OCI-LY1 (cell line): ENCODE measurements at regions not wholly inside any gene's neighbourhood (a gene's known extent, or its start where the extent isn't known, plus 50 kb on each side); places are given as distances from the start of the nearest gene placed in this dataset.

Experiments
- H2AFZ ChIP-seq: fragments of 200-600 bp; sonication (generic), shearing (Covaris generic); 2 replicates; pipeline ENCODE4 v1.6.0; 2014; ENCODE audit warnings: antibody characterized with exemption, mild to moderate bottlenecking, low read length
- H3F3A ChIP-seq: fragments of 200-600 bp; sonication (generic), shearing (Covaris generic); 2 replicates; pipeline ENCODE4 v1.6.0; 2014; ENCODE audit warnings: mild to moderate bottlenecking, antibody characterized with exemption, low read length, moderate library complexity; ENCODE audit not compliant: insufficient read depth
- H3K27ac ChIP-seq: fragments of 200-600 bp; sonication (generic); 2 replicates; pipeline ENCODE4 v1.5.1; 2014; ENCODE audit warnings: low read length, mixed run types, mild to moderate bottlenecking, low read depth; ENCODE audit not compliant: poor library complexity, severe bottlenecking
- H3K27me3 ChIP-seq: fragments of 200-600 bp; sonication (generic); 2 replicates; pipeline ENCODE4 v1.6.0; 2014; ENCODE audit warnings: antibody characterized with exemption, mild to moderate bottlenecking, low read length, moderate library complexity; ENCODE audit not compliant: insufficient read depth
- H3K36me3 ChIP-seq: fragments of 200-600 bp; sonication (generic); 2 replicates; pipeline ENCODE4 v1.6.1; 2014; ENCODE audit warnings: mild to moderate bottlenecking, antibody characterized with exemption, low read length, moderate library complexity, mixed read lengths; ENCODE audit not compliant: insufficient read depth
- H3K4me1 ChIP-seq: fragments of 200-600 bp; sonication (generic); 2 replicates; pipeline ENCODE4 v1.5.1; 2014; ENCODE audit warnings: mild to moderate bottlenecking, low read length, moderate library complexity; ENCODE audit not compliant: insufficient read depth, severe bottlenecking
- H3K4me2 ChIP-seq: fragments of 200-600 bp; sonication (generic), shearing (Covaris generic); 2 replicates; pipeline ENCODE4 v1.6.1; 2014; ENCODE audit warnings: low read length
- H3K4me3 ChIP-seq: fragments of 200-600 bp; sonication (generic); 2 replicates; pipeline ENCODE4 v1.5.1; 2014; ENCODE audit warnings: low read length, low read depth, mild to moderate bottlenecking, mixed read lengths; ENCODE audit not compliant: poor library complexity, severe bottlenecking
- H3K79me2 ChIP-seq: fragments of 200-600 bp; shearing (Covaris generic); 2 replicates; pipeline ENCODE4 v1.6.1; 2016; ENCODE audit warnings: mixed run types, low read length, mixed read lengths; ENCODE audit not compliant: insufficient read depth
- H3K9ac ChIP-seq: fragments of 200-600 bp; sonication (generic), shearing (Covaris generic); 2 replicates; pipeline ENCODE4 v1.6.1; 2014; ENCODE audit warnings: mild to moderate bottlenecking, low read length, mixed read lengths
- H3K9me2 ChIP-seq: fragments of 200-600 bp; sonication (generic), shearing (Covaris generic); 2 replicates; pipeline ENCODE4 v1.6.1; 2014; ENCODE audit warnings: low read depth, mild to moderate bottlenecking, low read length, mixed read lengths
- H3K9me3 ChIP-seq: fragments of 200-600 bp; shearing (Covaris generic); 2 replicates; pipeline ENCODE4 v1.6.1; 2014; ENCODE audit warnings: low read length, mixed read lengths
- H4K20me1 ChIP-seq: fragments of 200-600 bp; sonication (generic), shearing (Covaris generic); 2 replicates; pipeline ENCODE4 v1.6.0; 2016; ENCODE audit warnings: mild to moderate bottlenecking, low read length; ENCODE audit not compliant: insufficient read depth
- EZH2 ChIP-seq: fragments of 200-600 bp; sonication (generic), shearing (Covaris generic); IDR thresholded peaks from 2 replicates; pipeline ENCODE4 v1.8.0; 2017; ENCODE audit warnings: borderline replicate concordance, mixed run types, mild to moderate bottlenecking, antibody characterized with exemption, low read length, moderate library complexity, mixed read lengths
- TF ChIP-seq, protein P1 (sequence below): fragments of 200-600 bp; sonication (generic), shearing (Covaris generic); IDR thresholded peaks from 2 replicates; pipeline ENCODE4 v1.5.1; 2017; ENCODE audit warnings: mild to moderate bottlenecking, antibody characterized with exemption, low read length, moderate library complexity, mixed read lengths

DNA sequence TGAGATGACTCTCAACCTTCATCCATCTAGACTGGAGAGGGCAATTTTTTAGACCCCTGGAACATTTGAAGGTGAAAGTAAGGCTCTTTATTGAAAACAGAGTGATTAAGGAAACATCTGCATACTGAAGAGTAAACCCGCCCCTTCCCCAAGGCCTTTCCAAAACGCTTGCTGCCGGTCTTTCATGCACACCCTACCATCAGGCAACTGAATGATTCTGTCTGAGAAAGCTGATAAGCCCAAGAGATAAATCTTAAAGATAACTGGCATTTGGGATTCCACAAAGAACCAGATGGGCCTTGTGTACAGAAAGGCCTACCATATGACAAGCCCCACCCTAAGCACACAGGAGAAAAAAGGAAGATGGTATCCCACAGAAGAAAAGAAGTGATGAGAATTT is 54.4 kb upstream of the PIK3R1 start:
- no peaks in the 10 kb centered on the region for H3K36me3 ChIP-seq
- no peak overlapping the region for H3K9ac ChIP-seq
- H3K9me2 ChIP-seq, result no peaks in the 10 kb centered on the region
- no peak overlapping the region for H2AFZ ChIP-seq
- no peak overlapping the region for H3K27ac ChIP-seq
- TF ChIP-seq, protein P1, sequence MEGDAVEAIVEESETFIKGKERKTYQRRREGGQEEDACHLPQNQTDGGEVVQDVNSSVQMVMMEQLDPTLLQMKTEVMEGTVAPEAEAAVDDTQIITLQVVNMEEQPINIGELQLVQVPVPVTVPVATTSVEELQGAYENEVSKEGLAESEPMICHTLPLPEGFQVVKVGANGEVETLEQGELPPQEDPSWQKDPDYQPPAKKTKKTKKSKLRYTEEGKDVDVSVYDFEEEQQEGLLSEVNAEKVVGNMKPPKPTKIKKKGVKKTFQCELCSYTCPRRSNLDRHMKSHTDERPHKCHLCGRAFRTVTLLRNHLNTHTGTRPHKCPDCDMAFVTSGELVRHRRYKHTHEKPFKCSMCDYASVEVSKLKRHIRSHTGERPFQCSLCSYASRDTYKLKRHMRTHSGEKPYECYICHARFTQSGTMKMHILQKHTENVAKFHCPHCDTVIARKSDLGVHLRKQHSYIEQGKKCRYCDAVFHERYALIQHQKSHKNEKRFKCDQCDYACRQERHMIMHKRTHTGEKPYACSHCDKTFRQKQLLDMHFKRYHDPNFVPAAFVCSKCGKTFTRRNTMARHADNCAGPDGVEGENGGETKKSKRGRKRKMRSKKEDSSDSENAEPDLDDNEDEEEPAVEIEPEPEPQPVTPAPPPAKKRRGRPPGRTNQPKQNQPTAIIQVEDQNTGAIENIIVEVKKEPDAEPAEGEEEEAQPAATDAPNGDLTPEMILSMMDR, result no peak
- no peak for TF ChIP-seq EZH2
- no peaks in the 10 kb centered on the region for H4K20me1 ChIP-seq
- no peak overlapping the region for H3K4me3 ChIP-seq
- no peaks in the 10 kb centered on the region for H3K4me1 ChIP-seq
- H3F3A ChIP-seq, result no peaks in the 10 kb centered on the region
- H3K4me2 ChIP-seq, result no peak overlapping the region
- H3K9me3 ChIP-seq, result no peaks in the 10 kb centered on the region
- H3K79me2 ChIP-seq, result no peaks in the 10 kb centered on the region
- no peaks in the 10 kb centered on the region for H3K27me3 ChIP-seq

DNA sequence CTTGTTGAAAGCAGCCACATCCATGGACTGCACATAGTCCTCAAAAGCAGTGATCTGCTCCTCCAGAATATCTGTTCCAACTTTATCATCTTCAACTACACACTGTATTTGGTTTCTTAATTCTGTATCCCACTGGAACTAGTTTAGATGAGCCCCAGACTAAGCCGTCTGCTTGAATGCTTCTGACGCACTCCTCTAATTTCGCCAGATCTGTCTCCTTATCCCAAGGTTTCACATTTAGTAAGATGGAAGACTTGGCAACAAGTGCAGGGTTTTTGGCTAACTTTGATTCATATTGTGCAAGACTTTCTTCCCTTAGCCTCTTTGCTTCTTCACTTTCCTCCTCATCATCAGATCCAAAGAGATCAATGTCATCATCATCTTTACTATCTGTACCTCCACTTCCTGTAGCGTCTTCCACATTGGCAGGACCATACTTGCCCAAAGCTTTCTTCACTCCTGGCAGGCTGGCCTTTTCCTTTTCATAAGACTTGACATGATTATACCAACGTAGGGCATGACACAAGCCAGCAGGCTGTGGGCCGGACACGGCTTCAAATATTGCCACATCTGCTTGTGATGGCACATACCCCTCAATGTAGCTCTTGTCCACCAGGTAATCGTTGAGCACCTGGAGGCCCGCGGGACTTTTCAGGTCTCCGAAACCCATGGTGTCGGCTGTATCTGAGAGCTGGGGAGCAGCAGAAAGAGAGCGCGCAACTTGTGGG is 56.2 kb upstream of the PIK3R1 start:
- no peak overlapping the region for H3K27ac ChIP-seq
- H2AFZ ChIP-seq, result no peak overlapping the region
- TF ChIP-seq, protein P1, result no peak
- no peak for TF ChIP-seq EZH2
- no peaks in the 10 kb centered on the region for H3K79me2 ChIP-seq
- no peaks in the 10 kb centered on the region for H3F3A ChIP-seq
- no peak overlapping the region for H3K4me3 ChIP-seq
- H3K27me3 ChIP-seq, result no peaks in the 10 kb centered on the region
- H3K4me1 ChIP-seq, result no peaks in the 10 kb centered on the region
- H3K9me3 ChIP-seq, result no peaks in the 10 kb centered on the region
- H3K36me3 ChIP-seq, result no peaks in the 10 kb centered on the region
- H4K20me1 ChIP-seq, result no peaks in the 10 kb centered on the region
- no peaks in the 10 kb centered on the region for H3K9me2 ChIP-seq
- no peak overlapping the region for H3K4me2 ChIP-seq
- H3K9ac ChIP-seq, result no peak overlapping the region

DNA sequence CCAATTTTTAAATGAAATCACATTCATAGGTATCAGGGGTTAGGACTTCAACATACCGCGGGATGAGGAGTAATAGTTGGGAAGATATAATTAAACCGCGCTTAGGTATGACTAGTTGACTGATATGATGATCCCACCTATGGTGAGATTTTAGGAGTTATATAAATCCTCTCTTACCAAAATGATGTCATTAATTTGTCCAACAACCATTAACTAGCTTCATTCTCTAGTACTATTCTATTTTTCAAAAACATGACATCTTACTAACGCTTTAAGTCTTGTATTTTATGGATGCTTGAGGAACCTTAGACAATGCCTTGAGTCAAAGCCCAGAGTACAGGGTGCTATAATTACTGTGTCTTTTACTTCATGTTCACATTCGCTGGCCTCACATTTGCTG is 59.6 kb upstream of the PIK3R1 start:
- Histone ChIP-seq H3K9ac (no peak overlapping the region), H3K4me3 (no peak overlapping the region), H4K20me1 (no peaks in the 10 kb centered on the region), H2AFZ (no peak overlapping the region), H3K27ac (no peak overlapping the region), H3K36me3 (no peaks in the 10 kb centered on the region), H3F3A (no peaks in the 10 kb centered on the region), H3K9me3 (no peaks in the 10 kb centered on the region), H3K79me2 (no peaks in the 10 kb centered on the region), H3K4me1 (no peaks in the 10 kb centered on the region), H3K4me2 (no peak overlapping the region), H3K9me2 (no peaks in the 10 kb centered on the region), H3K27me3 (no peaks in the 10 kb centered on the region)
- TF ChIP-seq, protein P1, result no peak
- no peak for TF ChIP-seq EZH2
